HG03469 (cell line): ENCODE measurements at regions not wholly inside any gene's neighbourhood (a gene's known extent, or its start where the extent isn't known, plus 50 kb on each side); places are given as distances from the start of the nearest gene placed in this dataset.

Experiments used
- ATAC-seq: cut with Tn5 transposase; IDR thresholded peaks from one replicate; pipeline ENCODE4 v1.9.1; 2021; ENCODE audit warnings: mild to moderate bottlenecking, moderate library complexity, moderate number of reproducible peaks; ENCODE audit not compliant: unreplicated experiment

DNA sequence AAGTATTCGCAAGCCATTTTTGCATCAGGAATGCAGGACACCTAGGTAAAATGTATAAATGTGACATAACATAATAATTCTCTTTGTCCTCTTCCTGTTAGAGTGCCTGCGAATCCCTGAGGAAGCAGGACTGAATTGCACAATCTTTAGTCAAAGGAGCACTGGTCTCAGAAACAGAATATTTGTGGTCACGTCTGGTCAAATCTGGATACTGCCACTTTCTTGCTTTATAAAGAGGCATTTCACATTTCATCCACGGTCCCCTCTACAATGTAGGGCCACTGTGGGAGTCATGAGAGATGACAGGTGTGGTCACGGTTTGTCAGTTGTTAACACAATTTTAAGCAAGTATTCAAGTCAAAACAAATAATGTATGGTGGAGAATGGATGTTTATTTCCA lies 564.0 kb downstream of the IRX1 start:
- ATAC-seq = no peak

DNA sequence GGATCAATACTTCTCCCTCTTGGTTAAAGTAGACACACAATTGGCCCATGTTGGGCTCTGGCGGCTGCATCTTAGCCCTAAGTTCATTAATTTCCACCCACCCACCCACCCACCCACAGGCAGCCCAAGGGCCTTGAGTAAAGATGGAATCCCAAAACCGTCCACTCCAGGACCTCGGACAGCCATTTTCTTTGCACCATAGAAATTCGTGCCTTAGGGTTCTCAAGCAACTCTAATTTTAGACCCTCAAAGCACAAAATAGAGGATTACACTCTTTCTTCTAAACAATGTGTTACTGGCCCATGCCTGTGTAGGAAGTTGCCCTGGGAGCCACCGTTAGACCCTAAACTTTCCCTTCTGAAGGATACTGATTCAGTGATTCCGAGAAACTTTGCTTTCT lies 568.5 kb downstream of the IRX1 start:
- ATAC-seq = no peak

DNA sequence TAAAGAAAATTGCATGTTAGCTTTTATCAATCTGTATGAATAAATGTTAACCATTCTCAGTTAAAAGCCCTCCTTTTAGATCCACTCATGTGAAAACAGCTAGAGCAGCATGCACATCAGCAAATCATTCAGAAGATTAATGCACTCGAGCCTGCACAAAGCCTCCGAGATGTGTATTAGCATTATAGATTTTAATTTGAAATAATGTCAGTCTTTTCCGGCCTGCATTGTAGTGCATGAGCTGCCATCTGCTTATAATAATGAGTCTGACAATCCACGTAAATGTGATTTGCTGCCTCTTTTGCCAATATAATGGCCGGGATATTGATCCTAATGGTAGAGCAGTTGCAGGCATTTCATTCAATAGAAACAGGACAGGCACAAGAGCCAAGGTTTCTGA lies 585.1 kb downstream of the IRX1 start:
- ATAC-seq = no peak

DNA sequence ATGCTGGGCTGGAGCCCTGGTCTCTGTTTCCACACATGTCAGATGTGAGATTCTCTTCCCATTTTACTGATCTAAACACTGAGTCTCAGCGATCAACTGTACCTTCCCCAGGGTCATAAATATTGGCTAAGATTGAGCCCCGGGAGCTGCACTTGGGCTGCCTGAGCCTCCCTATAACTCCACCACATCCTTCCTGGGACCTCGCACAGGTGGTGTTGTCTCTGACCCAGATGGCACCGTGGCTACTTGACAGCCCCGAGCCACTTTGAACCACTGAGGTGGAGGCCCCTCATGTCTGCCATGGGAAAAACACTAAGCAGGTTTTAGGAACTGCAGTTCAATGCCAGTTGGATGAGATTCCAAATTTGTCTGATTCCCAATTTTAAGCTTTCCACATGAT lies 586.5 kb downstream of the IRX1 start:
- no peak for ATAC-seq

DNA sequence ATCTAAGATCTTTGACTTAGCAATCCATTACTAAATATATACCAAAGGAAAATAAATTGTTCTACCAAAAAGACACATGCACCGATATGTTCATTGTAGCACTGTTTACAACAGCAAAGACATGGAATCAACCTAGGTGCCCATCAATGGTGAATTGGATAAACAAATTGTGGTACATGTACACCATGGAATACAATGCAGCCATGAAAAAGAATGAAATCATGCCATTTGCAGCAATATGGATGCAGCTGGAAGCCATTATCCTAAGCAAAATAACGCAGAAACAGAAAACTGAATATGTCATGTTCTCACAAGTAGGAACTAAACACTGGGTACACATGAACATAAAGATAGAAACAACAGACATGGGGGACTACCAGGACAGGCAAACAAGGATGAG lies 589.5 kb downstream of the IRX1 start:
- ATAC-seq = no peak

DNA sequence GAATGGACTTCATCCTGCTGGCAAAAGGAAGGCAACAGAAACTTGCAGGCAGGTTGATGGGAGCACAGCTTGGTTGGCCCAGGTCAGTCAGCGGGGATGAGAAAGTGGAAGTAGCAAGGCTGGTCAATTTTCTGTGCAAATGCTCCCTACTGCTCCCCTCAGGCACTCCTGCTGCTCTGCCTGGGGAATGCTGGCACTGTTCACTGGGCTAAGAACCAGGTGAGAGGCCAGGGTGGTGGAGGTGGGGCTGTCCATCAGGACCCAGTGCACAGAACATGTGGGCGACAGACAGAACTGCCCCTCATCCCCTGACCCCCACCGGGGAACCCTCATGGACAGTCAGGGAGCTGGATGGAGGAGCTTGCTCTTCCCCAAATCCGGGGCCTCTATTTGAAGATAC lies 593.1 kb downstream of the IRX1 start:
- ATAC-seq = no peak

DNA sequence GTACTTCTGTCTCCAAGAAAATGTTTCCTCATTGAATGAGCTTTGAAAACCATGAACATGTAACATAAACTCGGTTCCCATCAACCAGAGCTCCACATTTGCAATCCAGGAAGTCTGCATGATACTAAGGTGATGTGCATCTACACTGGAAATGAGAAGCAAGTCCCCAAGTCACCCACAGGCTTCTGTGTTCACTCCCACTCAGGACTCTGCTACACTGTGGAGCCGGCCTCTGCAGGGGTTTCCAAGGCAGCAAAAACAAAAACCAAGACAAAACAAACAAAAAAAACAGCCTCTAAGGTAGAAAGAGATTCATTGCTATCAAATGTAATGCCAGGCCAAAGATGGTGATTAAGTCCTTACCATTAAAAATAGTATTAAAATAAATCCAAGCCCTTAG lies 593.7 kb downstream of the IRX1 start:
- ATAC-seq = no peak

DNA sequence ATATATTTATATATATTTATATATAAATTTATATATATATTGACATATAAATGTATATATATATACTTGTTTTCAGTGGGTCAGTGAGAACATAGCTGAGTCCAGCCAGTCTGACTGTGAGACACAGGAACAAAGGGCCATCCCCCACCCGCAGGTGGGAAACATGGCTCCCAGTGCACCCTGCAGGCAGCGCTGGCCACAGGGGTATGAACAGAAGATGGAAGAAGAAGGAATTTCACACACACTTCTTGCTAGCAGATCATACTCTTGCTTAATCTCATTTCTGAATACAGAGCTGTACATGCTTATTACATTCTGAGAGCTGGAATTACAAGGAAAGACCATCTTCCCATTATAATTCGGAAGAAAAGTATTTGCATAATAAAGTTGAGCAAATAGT lies 595.4 kb downstream of the IRX1 start:
- ATAC-seq = no peak

DNA sequence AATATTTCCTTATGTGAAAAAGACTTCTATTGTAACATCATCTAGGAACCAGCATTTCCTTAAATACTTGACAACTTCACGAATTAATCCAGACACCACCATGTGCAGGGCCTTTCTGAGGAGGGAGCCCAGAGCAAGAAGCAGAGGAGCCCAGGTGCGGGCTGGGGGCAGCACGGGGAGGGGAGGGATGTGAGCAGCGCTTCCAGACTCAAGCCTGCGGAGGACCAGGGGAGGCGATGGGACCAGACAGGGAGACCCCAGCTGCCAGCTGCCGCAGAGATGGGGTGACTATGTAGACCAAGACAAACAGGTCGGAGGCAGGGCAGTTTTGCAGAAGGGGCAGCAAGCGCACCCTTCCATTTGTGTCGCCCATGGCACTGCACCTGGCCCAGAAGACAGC lies 596.1 kb downstream of the IRX1 start:
- no peak for ATAC-seq

DNA sequence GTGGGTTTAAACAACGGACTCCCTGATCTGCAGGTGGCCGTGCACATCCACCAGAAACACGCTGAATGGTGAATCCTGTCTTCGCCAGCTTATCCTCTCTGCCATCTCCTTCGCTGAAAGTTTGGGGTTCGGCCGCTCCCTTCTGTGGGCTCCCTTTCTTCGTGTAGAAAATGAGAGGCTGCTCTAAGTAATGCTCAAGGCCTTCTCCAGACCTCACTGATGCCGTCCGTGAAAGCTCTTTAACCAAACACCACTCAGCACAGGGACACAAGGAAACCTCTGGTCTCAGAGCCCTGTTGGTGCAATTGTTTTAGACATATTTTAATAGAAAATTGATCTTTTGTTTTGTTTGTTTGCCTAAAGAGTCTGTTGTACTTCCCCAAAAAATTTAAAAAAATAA lies 596.5 kb downstream of the IRX1 start:
- ATAC-seq = no peak

DNA sequence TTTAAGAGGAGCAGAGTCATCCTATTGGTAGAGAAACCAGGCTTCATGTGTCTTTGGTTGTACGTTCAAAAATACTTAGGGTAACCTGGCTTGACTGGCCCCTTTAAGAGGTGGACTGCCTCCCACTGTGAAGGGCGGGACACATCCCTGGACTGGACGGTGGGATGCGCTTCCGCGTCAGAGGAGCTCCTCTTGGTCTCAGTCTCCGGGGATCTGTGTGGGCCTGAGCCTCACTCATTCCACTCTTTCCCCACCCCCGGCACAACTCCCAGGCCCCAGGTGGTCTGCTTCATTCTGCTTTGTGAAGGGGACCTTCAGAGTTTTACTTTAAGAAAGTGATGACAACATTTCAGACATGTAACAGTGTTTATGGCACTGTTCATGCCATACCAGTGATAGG lies 601.1 kb downstream of the IRX1 start:
- ATAC-seq = no peak

DNA sequence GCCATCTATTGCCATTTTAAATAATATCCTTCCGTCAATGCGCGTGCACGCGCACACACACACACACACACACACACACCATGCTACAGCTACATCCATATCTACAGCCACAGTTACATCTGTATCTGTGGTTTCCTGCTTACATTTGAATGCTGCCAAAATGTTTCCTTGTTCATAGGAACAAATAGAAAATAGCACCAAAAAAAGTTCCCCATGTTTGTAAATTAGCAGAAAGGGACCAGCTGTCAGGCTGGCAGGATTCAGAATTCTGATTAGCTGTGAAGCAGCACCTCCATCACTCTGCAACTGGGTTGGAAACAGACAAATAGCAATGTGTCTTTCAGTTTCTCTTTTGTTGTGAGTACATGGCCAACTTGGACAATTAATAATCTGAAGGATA lies 601.5 kb downstream of the IRX1 start:
- no peak for ATAC-seq

DNA sequence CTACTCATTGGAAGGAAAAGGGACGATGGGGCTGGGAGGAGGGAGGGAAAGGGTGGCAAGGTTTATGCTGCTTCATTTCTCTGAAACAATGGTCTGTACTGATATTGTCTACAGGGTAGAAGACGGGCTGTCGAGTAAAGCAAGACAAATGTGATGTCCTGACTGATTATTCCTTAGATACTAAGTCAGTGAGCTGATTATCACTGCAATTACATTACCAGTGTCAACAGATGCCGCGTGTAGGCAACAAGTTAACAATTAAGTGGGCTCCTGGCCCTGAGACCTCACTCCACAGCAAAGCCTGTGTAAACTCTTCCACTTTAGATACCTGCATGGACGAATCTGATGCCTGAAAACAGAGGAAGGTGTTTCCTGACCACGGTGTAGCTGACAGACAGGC lies 602.8 kb downstream of the IRX1 start:
- ATAC-seq = no peak

DNA sequence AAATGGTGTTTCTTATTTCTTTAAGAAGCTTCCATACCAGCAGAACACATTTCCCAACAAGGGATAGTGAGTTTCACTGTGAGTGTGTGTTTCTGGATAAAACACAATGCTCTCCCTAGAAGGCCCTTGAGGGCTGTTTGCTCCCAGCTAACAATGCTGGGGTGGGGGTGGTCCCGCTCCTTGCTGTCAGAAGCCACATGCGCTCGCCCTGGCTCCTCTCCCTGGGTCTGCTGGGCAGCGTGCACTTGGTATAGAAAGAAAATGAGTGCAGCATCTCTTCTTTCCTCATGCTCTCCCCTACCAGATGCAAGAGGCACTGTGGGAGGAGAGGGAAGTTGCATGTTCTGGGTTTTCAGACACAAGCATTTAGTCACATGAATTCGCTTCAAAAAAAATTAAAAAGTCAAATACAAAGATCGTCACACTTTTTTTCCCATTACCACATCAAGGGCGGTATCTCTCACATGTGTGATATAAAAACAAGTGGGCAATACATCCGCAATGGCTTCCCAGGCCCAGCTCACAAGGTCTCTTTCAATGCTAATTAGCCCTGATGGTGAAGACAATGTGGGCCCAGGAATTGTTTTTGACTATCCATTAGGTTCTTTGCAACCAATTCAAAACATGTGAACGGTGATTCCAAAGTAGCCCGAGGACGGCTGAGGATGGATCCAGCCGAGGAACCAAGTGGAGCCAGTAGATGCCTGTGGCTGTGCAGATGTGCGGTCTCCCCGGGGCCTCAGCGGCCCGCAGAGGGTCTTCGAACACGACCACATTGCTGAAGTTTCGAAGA lies 603.6 kb downstream of the IRX1 start:
- no peak for ATAC-seq

DNA sequence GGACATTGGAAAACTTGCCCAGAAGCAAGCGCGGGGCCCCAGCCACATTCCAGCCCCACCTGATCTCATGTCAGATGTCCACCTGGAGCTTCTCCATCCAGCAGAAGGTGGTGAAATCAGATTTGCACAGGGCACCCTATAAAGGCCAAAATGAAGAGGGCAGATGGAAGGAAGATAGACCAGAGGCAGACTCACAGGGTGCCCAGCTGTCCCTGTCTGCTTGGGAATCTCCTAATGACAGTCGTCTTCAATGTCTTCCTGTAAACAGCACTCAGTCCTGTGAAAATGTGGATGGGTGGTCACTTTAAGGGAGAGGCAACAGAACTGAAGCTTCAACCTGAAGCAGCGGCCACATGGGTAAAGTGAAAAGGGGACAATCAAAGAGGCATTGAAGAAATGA lies 607.5 kb downstream of the IRX1 start:
- ATAC-seq = no peak

DNA sequence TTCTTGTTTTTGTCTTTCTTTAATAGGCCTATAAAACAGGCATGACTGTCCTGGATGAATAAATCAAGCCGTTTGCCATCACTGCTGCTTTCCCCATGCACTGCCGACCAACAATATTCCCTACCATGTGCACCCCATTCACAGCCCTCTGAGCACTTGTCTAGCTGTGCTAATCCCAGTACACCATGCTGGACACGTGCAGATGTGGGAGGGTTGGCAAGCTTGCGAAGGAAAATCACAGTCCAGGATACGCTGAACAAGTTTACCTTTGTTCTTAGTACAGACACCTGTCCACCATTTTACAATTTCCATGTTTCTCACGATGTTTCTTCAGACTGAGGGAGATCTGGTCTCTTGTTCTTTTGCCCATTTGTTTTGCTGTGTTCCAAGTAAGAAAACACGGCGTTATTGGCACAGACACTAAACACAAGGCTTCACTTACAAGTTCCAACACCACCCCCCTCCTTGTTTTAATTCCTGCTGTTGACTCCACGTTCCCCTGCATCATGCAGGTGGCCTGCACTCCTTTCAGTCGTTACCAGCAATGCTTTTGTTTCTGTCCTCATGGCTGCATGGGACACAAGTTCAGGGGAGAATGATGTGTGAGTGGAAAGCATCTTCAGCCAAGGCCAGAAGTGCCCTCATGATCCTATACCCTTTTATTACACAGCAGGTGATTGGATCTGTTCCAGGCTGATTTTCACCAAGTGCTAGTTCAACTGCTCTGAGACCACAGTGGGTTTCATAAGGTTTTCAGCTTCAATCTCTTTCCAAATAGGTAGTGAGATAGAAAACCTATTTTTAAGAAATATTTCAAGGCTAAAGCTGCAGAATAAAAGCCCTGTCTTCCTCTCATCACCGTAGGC lies 608.9 kb downstream of the IRX1 start:
- no peak for ATAC-seq

DNA sequence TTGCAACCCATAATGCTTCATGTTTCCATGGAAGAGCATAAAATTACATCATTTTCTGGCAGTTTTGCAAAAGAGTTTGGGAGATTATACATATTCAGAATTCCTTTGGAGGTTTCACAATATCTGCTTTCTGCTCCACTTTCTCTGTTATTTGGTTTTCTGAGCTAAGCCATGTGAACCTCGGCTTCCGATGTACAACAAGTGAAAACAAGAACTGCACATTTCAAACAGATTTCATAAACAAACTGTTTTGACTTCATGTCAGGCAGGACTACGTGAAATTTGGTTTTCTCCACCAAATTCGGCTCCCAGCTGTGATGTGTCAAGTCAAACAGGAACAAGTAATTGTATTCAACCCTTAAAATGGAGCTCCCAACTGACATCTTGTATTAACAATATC lies 609.8 kb downstream of the IRX1 start:
- ATAC-seq = no peak

DNA sequence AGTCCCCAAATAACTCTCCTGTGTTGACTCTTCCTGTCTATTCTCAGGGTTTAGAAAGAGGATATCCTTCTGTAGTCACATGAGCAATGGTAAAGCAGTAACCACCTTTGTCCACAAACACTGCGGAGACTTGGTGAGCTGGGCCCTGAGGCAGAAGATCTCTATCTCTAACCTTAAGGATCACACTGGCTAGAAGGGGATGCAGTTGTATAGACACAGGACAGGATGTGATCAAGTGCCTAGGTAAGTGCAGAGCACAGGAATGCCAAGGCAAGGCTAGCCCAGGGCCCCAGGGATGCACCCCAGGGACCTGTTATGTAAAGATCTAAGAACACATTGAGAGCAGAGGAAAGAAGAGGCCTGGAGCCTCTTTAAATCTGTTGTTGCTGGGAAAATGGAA lies 610.5 kb downstream of the IRX1 start:
- ATAC-seq = no peak

DNA sequence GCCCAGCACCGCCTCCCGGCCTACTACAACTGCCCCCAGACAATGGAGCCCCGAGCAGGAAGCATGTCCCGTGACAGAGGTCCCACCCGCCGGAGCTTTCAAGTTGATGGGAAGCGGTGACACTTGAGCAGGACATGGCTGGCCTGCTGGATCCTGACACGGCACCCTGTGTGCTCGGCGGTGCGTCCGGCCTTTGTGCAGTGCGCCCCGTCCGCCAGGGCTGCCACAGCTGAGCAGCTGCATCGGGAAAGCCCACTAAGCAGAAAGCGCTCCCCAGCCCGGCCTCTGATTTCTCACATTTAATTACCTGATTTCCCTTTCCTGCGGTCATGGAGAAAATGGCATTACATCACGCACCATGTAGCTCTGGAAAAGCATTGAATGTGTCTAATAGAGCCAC lies 611.9 kb downstream of the IRX1 start:
- no peak for ATAC-seq

DNA sequence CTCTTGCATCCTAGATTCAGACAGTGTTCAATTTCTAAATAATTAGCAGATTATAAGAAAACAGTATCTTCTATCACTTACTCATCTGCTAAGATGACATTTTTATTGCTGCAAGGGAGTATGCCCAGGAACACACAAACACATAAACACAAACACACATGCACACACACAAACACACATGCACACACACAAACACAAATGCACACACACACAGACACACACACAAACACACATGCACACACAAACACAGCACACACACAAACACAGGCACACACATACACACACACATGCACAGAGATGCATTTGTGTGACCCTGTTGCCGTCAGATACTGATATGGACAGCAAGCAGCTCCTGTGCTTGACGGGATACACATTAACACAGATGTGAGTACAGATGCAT lies 612.9 kb downstream of the IRX1 start:
- ATAC-seq = no peak

DNA sequence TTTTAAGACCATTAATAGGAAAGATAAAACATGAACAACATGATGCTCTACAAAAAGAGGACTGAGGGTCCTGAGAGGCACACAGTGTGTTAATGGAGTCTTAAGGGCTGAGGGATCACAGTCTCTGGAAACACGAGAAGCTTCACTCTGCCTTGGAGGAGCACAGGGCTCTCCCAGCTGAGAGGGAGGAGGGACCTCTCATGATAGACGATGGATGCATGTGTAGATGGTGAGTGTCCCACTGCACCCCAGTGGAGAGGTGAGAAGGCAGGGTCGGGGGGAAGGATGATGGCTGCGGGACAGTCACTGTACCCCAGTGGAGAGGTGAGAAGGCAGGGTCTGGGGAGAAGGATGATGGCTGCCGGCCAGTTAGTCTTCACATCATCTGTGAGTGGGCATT lies 613.4 kb downstream of the IRX1 start:
- ATAC-seq = no peak

DNA sequence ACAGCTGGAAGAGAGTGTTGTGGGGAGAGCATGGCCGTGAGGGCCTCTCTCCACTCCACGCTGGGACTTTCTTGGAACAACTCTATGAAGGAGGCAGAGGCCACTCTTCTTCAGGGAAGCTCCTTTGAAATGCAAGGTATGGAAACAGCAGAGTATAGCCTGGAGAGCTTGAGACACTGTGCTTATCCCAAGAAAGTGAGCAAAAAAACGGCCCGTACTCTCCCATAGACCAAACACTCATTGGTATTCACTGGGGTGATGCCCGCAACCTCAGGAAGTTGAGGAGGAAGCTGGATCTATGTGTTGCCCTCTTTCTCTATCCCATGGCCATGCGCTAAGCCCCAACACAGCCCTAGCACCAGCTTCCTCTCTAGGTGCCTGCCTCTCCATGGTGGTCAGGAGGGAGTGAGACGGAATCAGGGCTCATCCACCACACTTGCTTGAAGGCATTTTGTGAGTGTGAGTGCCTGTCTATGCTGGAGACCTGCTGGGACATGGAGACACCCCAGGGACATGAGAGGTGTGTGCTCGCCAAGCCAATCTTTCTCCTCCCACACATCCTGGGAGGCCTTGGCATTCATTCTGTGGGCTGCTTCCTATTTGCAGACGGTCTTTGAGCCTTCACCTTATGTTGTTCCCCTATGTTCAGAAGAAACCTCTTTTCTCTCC lies 616.6 kb downstream of the IRX1 start:
- ATAC-seq = no peak
